Loucy (cell line): ENCODE measurements at regions not wholly inside any gene's neighbourhood (a gene's known extent, or its start where the extent isn't known, plus 50 kb on each side); places are given as distances from the start of the nearest gene placed in this dataset.

Experiments used
- CTCF ChIP-seq: fragments of 200-600 bp; sonication (generic); conservative IDR thresholded peaks from 2 replicates; pipeline ENCODE4 v1.5.1; 2014; ENCODE audit warnings: mild to moderate bottlenecking, antibody characterized with exemption, low read length
- EZH2phosphoT487 ChIP-seq: fragments of 200-600 bp; IDR thresholded peaks from 2 replicates; pipeline ENCODE4 v1.6.1; 2018; ENCODE audit warnings: antibody characterized with exemption, mild to moderate bottlenecking, moderate library complexity, borderline replicate concordance

GRCh38 chr2:240320204-240320993 is 115.1 kb upstream of the GPC1 start:
- no peak for TF ChIP-seq CTCF
- TF ChIP-seq EZH2phosphoT487: no peak
